ENCODE measurements at regions not wholly inside any gene's neighbourhood (a gene's known extent, or its start where the extent isn't known, plus 50 kb on each side); places are given as distances from the start of the nearest gene placed in this dataset.

DNA sequence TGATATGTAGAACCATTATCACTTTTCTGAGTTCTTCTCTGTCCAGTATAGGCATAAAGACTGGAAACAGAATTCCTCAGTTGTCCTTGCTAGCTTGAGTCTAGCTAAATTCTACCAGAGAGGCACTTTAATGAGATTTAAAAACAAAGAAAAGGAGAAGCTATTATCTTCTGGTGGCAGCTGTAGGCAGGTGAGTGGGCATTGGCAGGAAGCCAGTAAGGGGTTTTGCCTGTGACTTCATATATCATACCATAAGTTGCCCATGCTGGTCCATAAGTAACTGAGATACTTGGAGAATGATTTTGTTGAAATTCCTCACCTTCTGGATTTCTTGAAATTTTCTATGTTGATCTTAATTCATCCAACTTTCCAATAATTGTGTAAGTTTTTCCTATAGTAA, 402.3 kb upstream of the TGFBR2 start:
- Mint-ChIP-seq H3K4me3 (no peak overlapping the region), H3K36me3 (ENCODE audit: low read depth) (no peaks in the 10 kb centered on the region), H3K27ac (no peak overlapping the region), H3K4me1 (peaks cover 6% of the 10 kb centered on the region), H3K9me3 (peaks cover 4% of the 10 kb centered on the region; the same call in 1 of the 3 replicates), H3K27me3 (ENCODE audit: insufficient read depth, low read depth, poor library complexity) (peaks cover 2% of the 10 kb centered on the region)
- Histone ChIP-seq H3K36me3 (ENCODE audit: insufficient read depth) (no peaks in the 10 kb centered on the region), H3K4me2 (no peak overlapping the region), H3K4me3 (no peak overlapping the region), H2AFZ (no peak overlapping the region), H3F3A (replicated peaks; ENCODE audit: low read depth) (no peaks in the 10 kb centered on the region), H3K27me3 (ENCODE audit: insufficient read depth) (no peaks in the 10 kb centered on the region), H3K9me2 (ENCODE audit: insufficient read depth) (no peaks in the 10 kb centered on the region), H3K4me1 (ENCODE audit: insufficient read depth) (no peaks in the 10 kb centered on the region), H4K20me1 (replicated peaks; ENCODE audit: insufficient read depth) (no peaks in the 10 kb centered on the region), H3K27ac (ENCODE audit: low read depth) (no peak overlapping the region), H3K79me2 (replicated peaks; ENCODE audit: insufficient read depth) (no peaks in the 10 kb centered on the region)
- ATAC-seq (no peak), DNase-seq (ENCODE audit: low spot score) (no peak)
- TF ChIP-seq NANOG (IDR thresholded peaks at IDR 0.05; ENCODE audit: borderline replicate concordance): no peak

GRCh38 chr3:30206051-30206450, 400.4 kb upstream of the TGFBR2 start:
- H3K4me1 Mint-ChIP-seq: no peaks in the 10 kb centered on the region
- Histone ChIP-seq H3K27me3 (ENCODE audit: insufficient read depth) (no peaks in the 10 kb centered on the region), H3K4me3 (no peak overlapping the region), H3F3A (replicated peaks; ENCODE audit: low read depth) (no peaks in the 10 kb centered on the region), H3K4me2 (no peak overlapping the region), H3K79me2 (replicated peaks; ENCODE audit: insufficient read depth) (no peaks in the 10 kb centered on the region), H3K36me3 (ENCODE audit: insufficient read depth) (no peaks in the 10 kb centered on the region), H2AFZ (no peak overlapping the region), H4K20me1 (replicated peaks; ENCODE audit: insufficient read depth) (no peaks in the 10 kb centered on the region), H3K27ac (ENCODE audit: low read depth) (no peak overlapping the region), H3K4me1 (ENCODE audit: insufficient read depth) (no peaks in the 10 kb centered on the region), H3K9me2 (ENCODE audit: insufficient read depth) (no peaks in the 10 kb centered on the region)
- no peak overlapping the region for H3K4me3 Mint-ChIP-seq
- peaks cover 1% of the 10 kb centered on the region; the same call in 1 of the 3 replicates for H3K9me3 Mint-ChIP-seq
- no peak overlapping the region for H3K27ac Mint-ChIP-seq
- no peak for ATAC-seq
- no peaks in the 10 kb centered on the region for H3K27me3 Mint-ChIP-seq (ENCODE audit: insufficient read depth, low read depth, poor library complexity)
- no peak for DNase-seq (ENCODE audit: low spot score)
- H3K36me3 Mint-ChIP-seq (ENCODE audit: low read depth): no peaks in the 10 kb centered on the region
- TF ChIP-seq REST (IDR thresholded peaks at IDR 0.05; ENCODE audit: unreplicated experiment) (no peak), CREB1 (CRISPR knock-in tag; IDR thresholded peaks at IDR 0.05; ENCODE audit: low read depth) (no peak), JUNB (IDR thresholded peaks at IDR 0.05; ENCODE audit: unreplicated experiment) (no peak), STAT1 (IDR thresholded peaks at IDR 0.05; ENCODE audit: unreplicated experiment) (no peak), ZNF114 (CRISPR knock-in tag; IDR thresholded peaks at IDR 0.05) (no peak), ZNF462 (CRISPR knock-in tag; IDR thresholded peaks at IDR 0.05) (no peak), ZNF331 (CRISPR knock-in tag; IDR thresholded peaks at IDR 0.05; ENCODE audit: low read depth) (no peak), ETS1 (IDR thresholded peaks at IDR 0.05) (no peak), POLR2AphosphoS5 (IDR thresholded peaks at IDR 0.05; ENCODE audit: low read depth) (no peak), EZH2phosphoT487 (IDR thresholded peaks at IDR 0.05; ENCODE audit: unreplicated experiment) (no peak), NANOG (IDR thresholded peaks at IDR 0.05; ENCODE audit: borderline replicate concordance) (no peak), EZH2 (IDR thresholded peaks at IDR 0.05; ENCODE audit: low read depth, unreplicated experiment) (no peak)

Data from GM23338 (cell line).